GM18511 (cell line): ENCODE measurements at regions not wholly inside any gene's neighbourhood (a gene's known extent, or its start where the extent isn't known, plus 50 kb on each side); places are given as distances from the start of the nearest gene placed in this dataset.
"Not testable (repeated sequence)": the region's sequence is repeated elsewhere in the genome, so short reads cannot be mapped to it uniquely, and the experiment has no call there.

Experiments
- ATAC-seq: cut with Tn5 transposase; IDR thresholded peaks from one replicate; pipeline ENCODE4 v1.9.1; 2021; ENCODE audit warnings: mild to moderate bottlenecking, moderate library complexity; ENCODE audit not compliant: unreplicated experiment

- no peak for ATAC-seq
These were observed 111.3 kb upstream of the INTU start for GRCh38 chr4:127521463-127521862.

GRCh38 chr4:127523369-127523768 is 109.4 kb upstream of the INTU start:
- ATAC-seq: no peak

DNA sequence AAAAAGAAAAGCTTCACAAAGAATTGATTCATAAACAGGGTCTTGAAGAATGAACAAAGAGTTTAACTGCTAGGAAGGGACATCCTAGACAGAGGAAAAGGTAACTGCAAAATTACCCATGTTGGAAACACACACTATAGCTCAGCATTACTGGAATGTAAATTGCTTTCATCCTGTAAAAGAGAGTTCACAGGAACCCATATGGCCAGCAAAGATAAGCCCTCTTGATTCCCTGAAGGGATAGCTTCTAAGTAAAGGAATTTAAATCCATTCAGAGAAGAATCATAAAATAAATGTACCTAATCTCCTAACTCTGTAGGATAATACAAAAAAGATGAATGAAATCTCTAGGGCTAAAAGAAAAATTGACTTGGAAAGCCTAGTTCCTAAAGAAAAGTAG is 107.1 kb upstream of the INTU start:
- no peak for ATAC-seq

DNA sequence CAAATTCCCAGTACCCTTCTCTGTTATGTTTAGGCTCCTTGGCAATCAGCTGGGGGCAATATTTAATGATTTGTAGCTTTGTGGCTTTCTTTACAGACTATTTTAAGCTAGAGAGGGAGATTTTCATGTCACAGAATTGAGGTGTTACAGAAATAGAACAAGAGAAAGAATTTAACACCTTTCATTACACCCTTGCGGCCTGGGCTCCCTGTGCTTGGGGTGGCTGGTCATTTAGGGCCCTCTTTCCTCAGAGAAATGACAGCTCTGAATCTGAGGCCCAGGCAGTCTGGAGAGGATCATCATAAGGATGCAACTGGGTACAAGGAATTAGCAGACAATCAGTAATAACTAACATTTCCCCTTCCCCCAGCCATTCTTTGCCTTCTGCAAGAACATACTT is 104.5 kb upstream of the INTU start:
- no peak for ATAC-seq

- ATAC-seq: not testable (repeated sequence)
These were observed 102.9 kb upstream of the INTU start for GRCh38 chr4:127529879-127530278.

DNA sequence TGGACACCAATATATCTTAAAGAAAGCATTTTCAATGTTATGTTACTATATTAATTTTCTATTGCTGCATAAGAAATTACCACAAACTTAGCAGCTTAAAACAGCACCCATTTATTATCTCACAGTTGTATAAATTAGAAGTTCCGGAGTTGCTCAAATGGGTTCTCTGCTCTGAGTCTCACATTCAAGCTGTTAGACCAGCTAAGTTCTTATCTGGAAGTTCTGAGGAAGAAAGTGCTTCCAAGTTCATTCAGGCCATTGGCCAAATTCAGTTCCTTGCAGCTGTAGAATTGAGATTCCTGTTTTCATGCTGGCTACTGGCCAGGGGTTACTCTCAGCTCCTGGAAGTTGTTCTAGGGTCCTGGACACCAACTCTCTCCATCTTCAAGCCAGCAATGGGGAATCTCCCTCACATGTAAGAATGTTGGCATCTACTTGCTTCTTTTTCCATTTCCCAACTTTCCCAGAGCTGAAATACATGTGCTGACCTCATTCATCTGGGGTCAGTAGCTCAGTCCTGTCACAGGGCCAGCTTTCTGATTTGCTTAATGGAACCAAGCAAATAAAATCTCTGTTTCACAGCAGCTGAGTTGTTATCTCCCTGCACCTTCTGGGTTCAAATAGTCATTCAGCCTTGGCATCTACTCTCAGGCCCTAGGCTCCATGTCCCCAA is 99.6 kb upstream of the INTU start:
- ATAC-seq: no peak

DNA sequence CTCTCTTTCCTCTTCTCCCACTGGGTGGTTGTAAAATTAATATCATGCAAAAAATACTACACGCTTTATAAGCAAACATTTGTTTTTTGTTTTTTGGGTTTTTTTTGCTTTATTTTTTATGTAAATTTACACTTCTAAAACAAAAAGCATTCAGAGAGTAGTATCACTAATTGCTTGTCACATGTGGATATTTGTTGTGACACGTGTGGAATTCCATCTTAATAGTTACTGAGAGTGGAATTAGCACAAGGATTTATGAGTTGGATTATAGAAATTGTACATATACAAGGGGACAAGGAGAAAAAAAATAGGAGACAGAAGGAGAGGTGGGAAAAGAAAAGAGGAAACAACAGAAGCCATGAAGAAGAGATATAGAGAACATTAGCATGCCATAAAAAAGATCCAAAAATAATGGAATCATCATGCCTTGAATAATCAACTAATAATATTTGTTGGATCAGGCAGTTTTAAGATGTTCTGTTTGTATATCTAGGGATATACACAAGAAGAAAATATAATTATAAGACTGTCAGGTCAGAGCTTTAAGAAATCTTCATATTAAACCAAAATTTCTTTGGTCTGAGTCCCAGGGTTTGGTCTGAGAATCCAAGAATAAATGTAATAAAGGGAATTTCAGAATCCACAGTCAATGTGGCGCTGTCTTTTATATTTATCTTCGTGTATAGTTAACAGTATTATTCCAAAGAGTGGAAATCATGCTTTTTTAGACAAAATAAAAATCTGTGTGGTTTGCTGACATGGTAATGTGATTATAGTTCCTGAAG is 98.5 kb upstream of the INTU start:
- ATAC-seq: no peak

GRCh38 chr4:127538016-127538415 is 94.7 kb upstream of the INTU start:
- ATAC-seq: no peak

- no peak for ATAC-seq
These were observed 92.2 kb upstream of the INTU start for GRCh38 chr4:127540497-127541025.

GRCh38 chr4:127545271-127545670 is 87.5 kb upstream of the INTU start:
- ATAC-seq: no peak

DNA sequence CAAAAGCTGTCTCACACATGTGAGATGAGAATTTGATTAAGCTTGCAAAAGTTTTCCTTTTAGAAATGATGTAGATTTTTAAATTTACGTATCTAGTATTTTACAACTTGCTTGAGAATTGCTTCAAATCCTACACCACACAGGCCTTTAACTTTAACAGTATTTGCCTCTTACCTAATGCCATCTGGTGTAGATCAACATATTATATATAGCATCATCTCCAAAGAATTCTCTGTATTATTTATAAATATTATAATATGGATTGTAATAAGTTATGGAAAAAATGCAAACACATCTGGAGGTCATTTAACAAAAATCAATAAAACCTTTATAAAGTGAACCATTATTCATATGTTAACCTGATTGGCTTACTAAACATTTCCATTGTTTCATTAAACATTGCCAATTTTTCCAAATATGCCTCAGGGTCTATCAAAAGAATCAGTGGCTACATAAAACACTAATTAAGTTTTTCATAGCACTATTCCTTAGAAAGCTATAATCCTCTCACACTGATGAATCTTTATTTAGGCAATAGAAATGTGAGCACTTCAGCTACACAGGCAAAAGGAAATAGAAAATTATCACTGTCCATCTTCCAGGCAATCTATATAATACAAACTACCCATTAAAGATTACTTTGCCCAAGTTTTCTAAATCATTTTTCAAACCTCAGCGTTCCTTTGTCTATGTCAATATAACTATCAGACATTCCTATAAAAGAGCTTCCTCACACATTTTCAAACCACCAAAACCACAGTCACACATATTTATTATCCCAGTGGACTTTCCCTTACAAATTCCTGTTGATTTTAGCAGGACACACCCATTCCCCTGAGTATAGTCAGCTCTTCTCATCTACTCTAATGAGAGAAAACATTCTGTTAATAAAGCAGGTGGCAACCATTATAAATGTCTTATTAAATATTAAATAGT is 83.5 kb upstream of the INTU start:
- no peak for ATAC-seq

DNA sequence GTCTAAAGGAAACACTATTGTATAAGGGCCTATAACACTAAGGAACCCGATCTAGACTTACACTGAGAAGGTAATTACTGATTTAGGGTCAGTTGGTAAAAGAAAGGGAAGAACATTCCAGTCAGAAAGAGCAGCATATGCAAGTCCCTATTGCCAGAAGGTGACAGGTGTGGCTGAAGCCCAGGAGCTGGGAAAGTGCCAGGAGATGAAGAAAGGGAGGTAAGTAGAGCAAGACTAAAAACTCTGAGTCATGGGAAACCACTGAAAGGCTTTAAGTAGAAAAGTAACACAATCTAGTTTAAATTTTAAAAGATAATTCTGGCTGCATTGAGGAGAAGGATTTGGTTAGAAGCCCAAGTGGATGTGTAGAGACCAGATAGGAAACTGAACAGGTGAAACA is 77.7 kb upstream of the INTU start:
- no peak for ATAC-seq

DNA sequence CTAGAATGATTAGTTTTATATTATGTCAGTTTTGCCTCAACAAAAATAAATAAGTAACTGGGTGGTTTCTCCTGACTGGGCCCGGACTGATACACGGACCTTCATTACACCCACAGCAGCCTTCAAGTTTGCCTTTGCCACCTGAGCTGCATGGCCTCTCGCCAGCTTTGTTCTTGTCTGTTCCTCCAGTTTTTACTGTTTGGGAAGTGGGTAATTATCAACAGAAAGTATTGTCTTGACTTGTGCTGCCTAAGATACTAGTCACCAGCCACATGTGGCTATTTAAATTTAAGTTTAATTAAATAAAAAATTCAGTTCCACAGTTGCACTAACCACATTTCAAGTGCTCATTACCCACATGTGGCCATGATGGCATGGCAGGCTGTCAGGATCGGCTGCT is 74.7 kb upstream of the INTU start:
- ATAC-seq: no peak

- ATAC-seq: no peak
These were observed 74.0 kb upstream of the INTU start for GRCh38 chr4:127558489-127559407.

- ATAC-seq: no peak
These were observed 72.8 kb upstream of the INTU start for GRCh38 chr4:127559981-127560380.

- ATAC-seq: no peak
These were observed 72.0 kb upstream of the INTU start for GRCh38 chr4:127560755-127561154.

GRCh38 chr4:127574643-127575042 is 58.1 kb upstream of the INTU start:
- no peak for ATAC-seq

- no peak for ATAC-seq
These were observed 56.9 kb upstream of the INTU start for GRCh38 chr4:127575888-127576287.

- no peak for ATAC-seq
These were observed 54.3 kb upstream of the INTU start for GRCh38 chr4:127578491-127578890.

- ATAC-seq: no peak
These were observed 53.8 kb upstream of the INTU start for GRCh38 chr4:127578967-127579366.
